K562 (cell line): ENCODE measurements at regions not wholly inside any gene's neighbourhood (a gene's known extent, or its start where the extent isn't known, plus 50 kb on each side); places are given as distances from the start of the nearest gene placed in this dataset.
A peak's percentile ranks its signal among the peaks of the same experiment; 100 is the strongest.

Experiments used
- BMI1 ChIP-seq: fragments of 150-350 bp; IDR thresholded peaks from 2 replicates; pipeline ENCODE4 v1.6.1; 2014; ENCODE audit warnings: low read length
- CHCHD3 ChIP-seq: fragments of 250-450 bp; sonication (Bioruptor Pico); IDR thresholded peaks from 2 replicates; pipeline ENCODE4 v2.1.2; 2022; ENCODE audit warnings: mild to moderate bottlenecking
- ETV5 ChIP-seq: sonication (generic); formaldehyde crosslinking; IDR thresholded peaks from 2 replicates; pipeline ENCODE4 v1.4.0; 2020; ENCODE audit warnings: low read depth, mild to moderate bottlenecking, missing genetic modification reagents
- GATAD2A ChIP-seq: fragments of 450-650 bp; IDR thresholded peaks from 2 replicates; pipeline ENCODE4 v1.6.1; 2017
- JUND ChIP-seq, 2 experiments: IDR thresholded peaks; 2 replicates in 1 of 2; 3 replicates in 1 of 2; pipeline ENCODE4 v1.6.1; 2011; ENCODE audit warnings: borderline replicate concordance in 2 of 2, low read depth in 2 of 2, low read length in 2 of 2, improper control_type of control experiment in 1 of 2, missing biosample characterization in 1 of 2, missing genetic modification characterization in 1 of 2, missing genetic modification reagents in 1 of 2
- KAT2B ChIP-seq: IDR thresholded peaks from one replicate; pipeline ENCODE4 v1.6.1; 2012; ENCODE audit warnings: low read depth, mild to moderate bottlenecking, control low read depth, inconsistent platforms, low read length, moderate library complexity
- KDM1A ChIP-seq, 2 experiments: fragments of 450-650 bp; IDR thresholded peaks; 2 replicates each; pipeline ENCODE4 v1.6.1; 2016; ENCODE audit warnings: mild to moderate bottlenecking in 2 of 2
- LCOR ChIP-seq: sonication (generic); formaldehyde crosslinking; IDR thresholded peaks from 2 replicates; pipeline ENCODE4 v1.8.0; 2022; ENCODE audit warnings: mild to moderate bottlenecking, missing genetic modification reagents
- MCM7 ChIP-seq, 2 experiments: fragments of 450-650 bp; IDR thresholded peaks; 2 replicates each; pipeline ENCODE4 v1.6.1; 2016 to 2018
- NCOA6 ChIP-seq: fragments of 450-650 bp; IDR thresholded peaks from 2 replicates; pipeline ENCODE4 v1.6.1; 2017; ENCODE audit warnings: mild to moderate bottlenecking
- NFIC ChIP-seq: fragments of 450-650 bp; IDR thresholded peaks from 2 replicates; pipeline ENCODE4 v1.6.1; 2017; ENCODE audit warnings: mild to moderate bottlenecking, inconsistent platforms
- POLR2G ChIP-seq: fragments of 200-400 bp; formaldehyde crosslinking; IDR thresholded peaks from 2 replicates; pipeline ENCODE4 v1.6.1; 2017; ENCODE audit warnings: low read depth, mild to moderate bottlenecking, antibody characterized with exemption, low read length, moderate library complexity
- PTTG1 ChIP-seq: fragments of 450-650 bp; IDR thresholded peaks from 2 replicates; pipeline ENCODE4 v1.6.1; 2016; ENCODE audit warnings: low read depth, mild to moderate bottlenecking, missing genetic modification characterization, missing compliant biosample characterization
- RBM15 ChIP-seq: fragments of 200-400 bp; formaldehyde crosslinking; IDR thresholded peaks from 2 replicates; pipeline ENCODE4 v1.6.1; 2018; ENCODE audit warnings: mild to moderate bottlenecking, low read length, moderate library complexity; ENCODE audit not compliant: insufficient read depth
- RUNX1 ChIP-seq: sonication (generic); IDR thresholded peaks from 2 replicates; pipeline ENCODE4 v1.6.1; 2016; ENCODE audit warnings: antibody characterized with exemption, low read depth
- SAFB2 ChIP-seq: fragments of 200-400 bp; formaldehyde crosslinking; IDR thresholded peaks from 2 replicates; pipeline ENCODE4 v1.6.1; 2018; ENCODE audit warnings: borderline replicate concordance, low read length, low read depth, moderate library complexity; ENCODE audit not compliant: severe bottlenecking
- SLC30A9 ChIP-seq: fragments of 250-450 bp; sonication (Bioruptor Pico); IDR thresholded peaks from 2 replicates; pipeline ENCODE4 v1.8.0; 2022; ENCODE audit warnings: mild to moderate bottlenecking, moderate library complexity
- SUPT5H ChIP-seq: fragments of 450-650 bp; IDR thresholded peaks from 2 replicates; pipeline ENCODE4 v1.6.1; 2016
- TAF15 ChIP-seq: fragments of 200-400 bp; formaldehyde crosslinking; IDR thresholded peaks from 2 replicates; pipeline ENCODE4 v1.6.1; 2017; ENCODE audit warnings: mild to moderate bottlenecking, low read depth, low read length, moderate library complexity
- TCFL5 ChIP-seq: fragments of 250-450 bp; sonication (Bioruptor Pico); conservative IDR thresholded peaks from 2 replicates; pipeline ENCODE4 v1.6.1; 2021; ENCODE audit warnings: mild to moderate bottlenecking, moderate library complexity, matching md5 sums
- ZNF282 ChIP-seq: sonication (generic); formaldehyde crosslinking; IDR thresholded peaks from 2 replicates; pipeline ENCODE4 v1.8.1; 2023; ENCODE audit warnings: missing genetic modification reagents
- ZNF316 ChIP-seq: fragments of 450-650 bp; IDR thresholded peaks from 2 replicates; pipeline ENCODE4 v1.6.1; 2016
- ZNF41 ChIP-seq: fragments of 250-450 bp; sonication (Bioruptor Pico); conservative IDR thresholded peaks from 2 replicates; pipeline ENCODE4 v1.4.0; 2020; ENCODE audit warnings: mild to moderate bottlenecking
- TF ChIP-seq, protein P1 (sequence below): fragments of 450-650 bp; formaldehyde crosslinking; IDR thresholded peaks from 2 replicates; pipeline ENCODE4 v1.4.0; 2020; ENCODE audit warnings: mild to moderate bottlenecking, moderate library complexity
- TF ChIP-seq, protein P2 (sequence below): sonication (generic); formaldehyde crosslinking; IDR thresholded peaks from 2 replicates; pipeline ENCODE4 v1.8.1; 2023; ENCODE audit warnings: mild to moderate bottlenecking, missing genetic modification reagents
- TF ChIP-seq, protein P3 (sequence below), 3 experiments: IDR thresholded peaks in 2 of 3; conservative IDR thresholded peaks in 1 of 3; 2 replicates each; pipeline ENCODE4 v1.5.1; 2011 to 2012; ENCODE audit warnings: low read length in 3 of 3, mild to moderate bottlenecking in 3 of 3, control low read depth in 2 of 3, improper control_type of control experiment in 1 of 3, inconsistent platforms in 1 of 3, low read depth in 1 of 3, mixed read lengths in 1 of 3, moderate library complexity in 1 of 3; ENCODE audit not compliant: insufficient read depth in 2 of 3
- TF ChIP-seq, protein P4 (sequence below), 2 experiments: fragments of 450-650 bp in 1 of 2; sonication (generic) in 1 of 2; formaldehyde crosslinking; conservative IDR thresholded peaks; 2 replicates each; pipeline versions ENCODE4 v1.4.0 to v1.8.1; 2020 to 2022; ENCODE audit warnings: mild to moderate bottlenecking in 1 of 2, missing genetic modification reagents in 1 of 2

DNA sequence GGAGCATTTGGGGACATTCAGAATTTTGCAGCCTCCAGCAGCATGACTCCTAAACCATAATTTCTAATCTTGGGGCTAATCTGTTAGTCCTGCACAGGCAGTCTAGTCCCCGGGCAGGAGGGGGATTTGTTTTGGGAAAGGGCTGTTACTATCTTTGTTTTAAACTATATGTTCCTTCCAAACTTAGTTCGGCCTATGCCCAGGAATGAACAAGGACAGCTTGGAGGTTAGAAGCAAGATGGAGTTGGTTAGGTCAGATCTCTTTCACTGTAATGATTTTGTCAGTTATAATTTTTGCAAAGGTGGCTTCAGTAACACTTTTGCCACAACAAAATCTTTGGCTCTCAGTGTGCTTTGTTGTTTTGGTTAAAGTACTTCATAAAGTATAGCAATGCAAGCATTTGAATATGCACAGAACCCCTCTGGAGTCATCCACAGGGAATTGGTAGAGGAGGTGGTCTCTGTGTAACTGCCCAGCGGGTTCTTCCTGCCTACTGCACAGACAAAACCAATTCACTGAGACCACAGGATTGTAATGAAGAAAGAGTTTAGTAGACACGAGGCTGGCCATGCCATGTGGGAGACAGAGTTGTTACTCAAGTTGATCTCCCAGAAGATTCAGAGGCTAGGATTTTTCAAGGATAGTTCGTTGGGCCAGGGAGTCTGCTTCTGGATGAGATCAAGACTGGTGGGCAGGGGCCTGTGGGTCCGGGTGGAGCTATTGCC, 224.1 kb upstream of the MYLIP start (continued):
- no peak for TF ChIP-seq NFIC
- TF ChIP-seq, protein P1, sequence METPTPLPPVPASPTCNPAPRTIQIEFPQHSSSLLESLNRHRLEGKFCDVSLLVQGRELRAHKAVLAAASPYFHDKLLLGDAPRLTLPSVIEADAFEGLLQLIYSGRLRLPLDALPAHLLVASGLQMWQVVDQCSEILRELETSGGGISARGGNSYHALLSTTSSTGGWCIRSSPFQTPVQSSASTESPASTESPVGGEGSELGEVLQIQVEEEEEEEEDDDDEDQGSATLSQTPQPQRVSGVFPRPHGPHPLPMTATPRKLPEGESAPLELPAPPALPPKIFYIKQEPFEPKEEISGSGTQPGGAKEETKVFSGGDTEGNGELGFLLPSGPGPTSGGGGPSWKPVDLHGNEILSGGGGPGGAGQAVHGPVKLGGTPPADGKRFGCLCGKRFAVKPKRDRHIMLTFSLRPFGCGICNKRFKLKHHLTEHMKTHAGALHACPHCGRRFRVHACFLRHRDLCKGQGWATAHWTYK (CRISPR knock-in tag) = peak; percentile 99
- TF ChIP-seq SLC30A9 (CRISPR knock-in tag) = no peak
- TF ChIP-seq SAFB2 = no peak
- TF ChIP-seq PTTG1 = peak; percentile 98
- no peak for TF ChIP-seq CHCHD3
- TF ChIP-seq NCOA6 = no peak
- TF ChIP-seq, protein P2, sequence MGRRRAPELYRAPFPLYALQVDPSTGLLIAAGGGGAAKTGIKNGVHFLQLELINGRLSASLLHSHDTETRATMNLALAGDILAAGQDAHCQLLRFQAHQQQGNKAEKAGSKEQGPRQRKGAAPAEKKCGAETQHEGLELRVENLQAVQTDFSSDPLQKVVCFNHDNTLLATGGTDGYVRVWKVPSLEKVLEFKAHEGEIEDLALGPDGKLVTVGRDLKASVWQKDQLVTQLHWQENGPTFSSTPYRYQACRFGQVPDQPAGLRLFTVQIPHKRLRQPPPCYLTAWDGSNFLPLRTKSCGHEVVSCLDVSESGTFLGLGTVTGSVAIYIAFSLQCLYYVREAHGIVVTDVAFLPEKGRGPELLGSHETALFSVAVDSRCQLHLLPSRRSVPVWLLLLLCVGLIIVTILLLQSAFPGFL (CRISPR knock-in tag) = no peak
- no peak for TF ChIP-seq POLR2G
- no peak for TF ChIP-seq ZNF316
- TF ChIP-seq BMI1 = no peak
- no peak for TF ChIP-seq TAF15
- TF ChIP-seq LCOR (CRISPR knock-in tag) = no peak
- TF ChIP-seq SUPT5H = no peak
- TF ChIP-seq ZNF41 (CRISPR knock-in tag) = peak; percentile 96
- TF ChIP-seq ZNF282 (CRISPR knock-in tag) = no peak
- no peak for TF ChIP-seq KDM1A (IDR thresholded peaks at IDR 0.05)
- TF ChIP-seq KAT2B = no peak
- TF ChIP-seq MCM7 (IDR thresholded peaks at IDR 0.05) = no peak
- no peak for TF ChIP-seq JUND (IDR thresholded peaks at IDR 0.05; ENCODE audit: borderline replicate concordance, low read depth, low read length)
- TF ChIP-seq JUND (tag; IDR thresholded peaks at IDR 0.05; ENCODE audit: borderline replicate concordance, low read depth, low read length) = peak; percentile 87; the same call in 1 of the 3 replicates
- no peak; the same call in 1 of the 2 replicates for TF ChIP-seq GATAD2A
- TF ChIP-seq, protein P3, sequence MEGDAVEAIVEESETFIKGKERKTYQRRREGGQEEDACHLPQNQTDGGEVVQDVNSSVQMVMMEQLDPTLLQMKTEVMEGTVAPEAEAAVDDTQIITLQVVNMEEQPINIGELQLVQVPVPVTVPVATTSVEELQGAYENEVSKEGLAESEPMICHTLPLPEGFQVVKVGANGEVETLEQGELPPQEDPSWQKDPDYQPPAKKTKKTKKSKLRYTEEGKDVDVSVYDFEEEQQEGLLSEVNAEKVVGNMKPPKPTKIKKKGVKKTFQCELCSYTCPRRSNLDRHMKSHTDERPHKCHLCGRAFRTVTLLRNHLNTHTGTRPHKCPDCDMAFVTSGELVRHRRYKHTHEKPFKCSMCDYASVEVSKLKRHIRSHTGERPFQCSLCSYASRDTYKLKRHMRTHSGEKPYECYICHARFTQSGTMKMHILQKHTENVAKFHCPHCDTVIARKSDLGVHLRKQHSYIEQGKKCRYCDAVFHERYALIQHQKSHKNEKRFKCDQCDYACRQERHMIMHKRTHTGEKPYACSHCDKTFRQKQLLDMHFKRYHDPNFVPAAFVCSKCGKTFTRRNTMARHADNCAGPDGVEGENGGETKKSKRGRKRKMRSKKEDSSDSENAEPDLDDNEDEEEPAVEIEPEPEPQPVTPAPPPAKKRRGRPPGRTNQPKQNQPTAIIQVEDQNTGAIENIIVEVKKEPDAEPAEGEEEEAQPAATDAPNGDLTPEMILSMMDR (IDR thresholded peaks at IDR 0.05 in 2 of 3, conservative IDR thresholded peaks at IDR 0.05 in 1 of 3; ENCODE audit: insufficient read depth in 2 of 3, low read depth in 1 of 3, low read length in 3 of 3) = no peak
- TF ChIP-seq ETV5 (CRISPR knock-in tag) = no peak
- TF ChIP-seq TCFL5 (CRISPR knock-in tag) = peak; percentile 96
- no peak for TF ChIP-seq RUNX1
- TF ChIP-seq, protein P4, sequence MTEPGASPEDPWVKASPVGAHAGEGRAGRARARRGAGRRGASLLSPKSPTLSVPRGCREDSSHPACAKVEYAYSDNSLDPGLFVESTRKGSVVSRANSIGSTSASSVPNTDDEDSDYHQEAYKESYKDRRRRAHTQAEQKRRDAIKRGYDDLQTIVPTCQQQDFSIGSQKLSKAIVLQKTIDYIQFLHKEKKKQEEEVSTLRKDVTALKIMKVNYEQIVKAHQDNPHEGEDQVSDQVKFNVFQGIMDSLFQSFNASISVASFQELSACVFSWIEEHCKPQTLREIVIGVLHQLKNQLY (CRISPR knock-in tag; conservative IDR thresholded peaks at IDR 0.05) = no peak
- TF ChIP-seq RBM15 = no peak
